Fibroblast of lung (primary cell): ENCODE measurements at regions not wholly inside any gene's neighbourhood (a gene's known extent, or its start where the extent isn't known, plus 50 kb on each side); places are given as distances from the start of the nearest gene placed in this dataset.
A peak's percentile ranks its signal among the peaks of the same experiment; 100 is the strongest.

Source experiments
- DNase-seq, 2 donors: peaks; one replicate each; pipeline versions ENCODE4 v3.0.0 to v3.0.0-alpha.2; 2010; ENCODE audit warnings: low read depth in 2 of 2
- H2AFZ ChIP-seq: 2 replicates; pipeline ENCODE4 v1.5.1; 2012; ENCODE audit warnings: low read length, control low read depth, inconsistent platforms
- H3K27ac ChIP-seq: 2 replicates; pipeline ENCODE4 v1.5.1; 2011; ENCODE audit warnings: low read length, control low read depth; ENCODE audit not compliant: insufficient read depth
- H3K27me3 ChIP-seq: 2 replicates; pipeline ENCODE4 v1.5.1; 2011; ENCODE audit warnings: mild to moderate bottlenecking, low read length; ENCODE audit not compliant: control insufficient read depth, insufficient read depth
- H3K36me3 ChIP-seq: 2 replicates; pipeline ENCODE4 v1.5.1; 2011; ENCODE audit warnings: low read length; ENCODE audit not compliant: control insufficient read depth, insufficient read depth
- H3K4me1 ChIP-seq: 2 replicates; pipeline ENCODE4 v1.5.1; 2011; ENCODE audit warnings: low read length; ENCODE audit not compliant: control insufficient read depth, insufficient read depth; ENCODE audit errors: extremely low read depth
- H3K4me2 ChIP-seq: 2 replicates; pipeline ENCODE4 v1.5.1; 2011; ENCODE audit warnings: low read length, control low read depth; ENCODE audit not compliant: insufficient read depth; ENCODE audit errors: extremely low read depth
- H3K4me3 ChIP-seq, 4 experiments: fragments of 200-600 bp in 1 of 4; sonication (generic) in 1 of 4; replicated peaks in 1 of 4; 2 replicates each; pipeline ENCODE4 v1.5.1; 2011 to 2016; ENCODE audit warnings: low read length in 4 of 4, low read depth in 3 of 4, mild to moderate bottlenecking in 3 of 4, control low read depth in 2 of 4, inconsistent platforms in 1 of 4, mixed read lengths in 1 of 4; ENCODE audit not compliant: insufficient read depth in 1 of 4; ENCODE audit errors: control extremely low read depth in 1 of 4
- H3K79me2 ChIP-seq: 2 replicates; pipeline ENCODE4 v1.5.1; 2012; ENCODE audit warnings: mild to moderate bottlenecking, low read length, inconsistent platforms; ENCODE audit not compliant: control insufficient read depth, insufficient read depth
- H3K9ac ChIP-seq: 2 replicates; pipeline ENCODE4 v1.5.1; 2011; ENCODE audit warnings: mild to moderate bottlenecking, low read length, control low read depth; ENCODE audit not compliant: insufficient read depth
- H3K9me3 ChIP-seq: 2 replicates; pipeline ENCODE4 v1.5.1; 2012; ENCODE audit warnings: low read depth, low read length; ENCODE audit not compliant: control insufficient read depth, insufficient read depth
- H4K20me1 ChIP-seq: 2 replicates; pipeline ENCODE4 v1.5.1; 2011; ENCODE audit warnings: low read length; ENCODE audit not compliant: control insufficient read depth, insufficient read depth; ENCODE audit errors: extremely low read depth
- EZH2 ChIP-seq: IDR thresholded peaks from 2 replicates; pipeline ENCODE4 v1.5.1; 2012; ENCODE audit warnings: low read length, control low read depth, mild to moderate bottlenecking; ENCODE audit errors: missing control alignments
- TF ChIP-seq, protein P1 (sequence below), 2 donors: IDR thresholded peaks in 1 of 2; conservative IDR thresholded peaks in 1 of 2; 1 replicate in 1 of 2; 2 replicates in 1 of 2; pipeline ENCODE4 v1.5.1; 2011 to 2012; ENCODE audit warnings: low read length in 2 of 2, control low read depth in 1 of 2, inconsistent platforms in 1 of 2, low read depth in 1 of 2, mild to moderate bottlenecking in 1 of 2

DNA sequence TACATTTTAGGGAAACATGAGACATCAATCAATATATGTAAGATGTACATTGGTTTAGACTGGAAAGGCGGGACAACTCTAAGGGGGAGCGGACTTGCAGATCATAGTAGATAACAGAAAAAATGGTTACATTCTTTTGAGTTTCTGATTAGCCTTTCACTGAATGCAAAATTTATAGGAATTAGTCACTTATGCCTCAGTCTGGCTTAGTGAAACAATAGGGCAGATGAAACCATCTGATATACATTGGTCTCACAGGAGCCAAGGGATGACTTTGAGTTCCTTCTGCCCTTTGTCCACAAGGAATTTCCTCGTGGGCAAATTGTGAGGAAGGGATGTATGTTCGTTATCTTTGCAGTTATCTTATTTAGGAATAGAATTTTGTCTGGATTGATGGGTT is 128.2 kb downstream of the ARSF start:
- H4K20me1 ChIP-seq: no peaks in the 10 kb centered on the region
- H3K4me2 ChIP-seq: no peak overlapping the region
- no peaks in the 10 kb centered on the region for H3K79me2 ChIP-seq
- TF ChIP-seq, protein P1, sequence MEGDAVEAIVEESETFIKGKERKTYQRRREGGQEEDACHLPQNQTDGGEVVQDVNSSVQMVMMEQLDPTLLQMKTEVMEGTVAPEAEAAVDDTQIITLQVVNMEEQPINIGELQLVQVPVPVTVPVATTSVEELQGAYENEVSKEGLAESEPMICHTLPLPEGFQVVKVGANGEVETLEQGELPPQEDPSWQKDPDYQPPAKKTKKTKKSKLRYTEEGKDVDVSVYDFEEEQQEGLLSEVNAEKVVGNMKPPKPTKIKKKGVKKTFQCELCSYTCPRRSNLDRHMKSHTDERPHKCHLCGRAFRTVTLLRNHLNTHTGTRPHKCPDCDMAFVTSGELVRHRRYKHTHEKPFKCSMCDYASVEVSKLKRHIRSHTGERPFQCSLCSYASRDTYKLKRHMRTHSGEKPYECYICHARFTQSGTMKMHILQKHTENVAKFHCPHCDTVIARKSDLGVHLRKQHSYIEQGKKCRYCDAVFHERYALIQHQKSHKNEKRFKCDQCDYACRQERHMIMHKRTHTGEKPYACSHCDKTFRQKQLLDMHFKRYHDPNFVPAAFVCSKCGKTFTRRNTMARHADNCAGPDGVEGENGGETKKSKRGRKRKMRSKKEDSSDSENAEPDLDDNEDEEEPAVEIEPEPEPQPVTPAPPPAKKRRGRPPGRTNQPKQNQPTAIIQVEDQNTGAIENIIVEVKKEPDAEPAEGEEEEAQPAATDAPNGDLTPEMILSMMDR (conservative IDR thresholded peaks at IDR 0.05 in 1 of 2, IDR thresholded peaks at IDR 0.05 in 1 of 2; ENCODE audit: low read depth in 1 of 2, low read length in 2 of 2): no peak
- no peak for TF ChIP-seq EZH2
- no peak overlapping the region for H2AFZ ChIP-seq
- H3K4me3 ChIP-seq: no peak overlapping the region
- peak in 1 of 2 donors; percentile 36 for DNase-seq
- H3K9me3 ChIP-seq: no peaks in the 10 kb centered on the region
- no peak overlapping the region for H3K27ac ChIP-seq
- H3K9ac ChIP-seq: no peak overlapping the region
- no peaks in the 10 kb centered on the region for H3K36me3 ChIP-seq
- no peaks in the 10 kb centered on the region for H3K27me3 ChIP-seq
- no peaks in the 10 kb centered on the region for H3K4me1 ChIP-seq

DNA sequence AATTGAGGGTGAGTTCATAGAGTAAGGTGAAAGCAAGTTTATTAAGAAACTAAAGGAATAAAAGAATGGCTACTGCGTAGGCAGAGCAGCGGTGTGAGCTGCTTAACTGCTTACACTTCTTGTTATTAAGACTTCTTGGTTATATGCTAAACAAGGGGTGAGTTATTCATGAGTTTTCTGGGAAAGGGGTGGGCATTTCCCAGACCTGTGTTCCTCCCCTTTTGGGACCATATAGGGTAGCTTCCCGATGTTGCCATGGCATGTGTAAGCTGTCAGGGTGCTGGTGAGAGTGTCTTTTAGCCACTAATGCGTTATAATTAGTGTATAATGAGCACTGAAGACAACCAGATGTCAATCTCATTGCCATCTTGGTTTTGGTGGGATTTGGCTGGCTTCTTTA is 126.5 kb downstream of the ARSF start:
- H3K4me2 ChIP-seq: no peak overlapping the region
- H3K4me3 ChIP-seq: no peak overlapping the region
- no peaks in the 10 kb centered on the region for H3K4me1 ChIP-seq
- no peaks in the 10 kb centered on the region for H3K36me3 ChIP-seq
- no peak overlapping the region for H3K27ac ChIP-seq
- H3K9ac ChIP-seq: no peak overlapping the region
- no peaks in the 10 kb centered on the region for H3K79me2 ChIP-seq
- no peaks in the 10 kb centered on the region for H3K27me3 ChIP-seq
- TF ChIP-seq EZH2: no peak
- TF ChIP-seq, protein P1 (conservative IDR thresholded peaks at IDR 0.05 in 1 of 2, IDR thresholded peaks at IDR 0.05 in 1 of 2; ENCODE audit: low read depth in 1 of 2, low read length in 2 of 2): no peak
- DNase-seq: peak in 1 of 2 donors; percentile 41
- H3K9me3 ChIP-seq: no peaks in the 10 kb centered on the region
- H2AFZ ChIP-seq: no peak overlapping the region
- H4K20me1 ChIP-seq: no peaks in the 10 kb centered on the region

DNA sequence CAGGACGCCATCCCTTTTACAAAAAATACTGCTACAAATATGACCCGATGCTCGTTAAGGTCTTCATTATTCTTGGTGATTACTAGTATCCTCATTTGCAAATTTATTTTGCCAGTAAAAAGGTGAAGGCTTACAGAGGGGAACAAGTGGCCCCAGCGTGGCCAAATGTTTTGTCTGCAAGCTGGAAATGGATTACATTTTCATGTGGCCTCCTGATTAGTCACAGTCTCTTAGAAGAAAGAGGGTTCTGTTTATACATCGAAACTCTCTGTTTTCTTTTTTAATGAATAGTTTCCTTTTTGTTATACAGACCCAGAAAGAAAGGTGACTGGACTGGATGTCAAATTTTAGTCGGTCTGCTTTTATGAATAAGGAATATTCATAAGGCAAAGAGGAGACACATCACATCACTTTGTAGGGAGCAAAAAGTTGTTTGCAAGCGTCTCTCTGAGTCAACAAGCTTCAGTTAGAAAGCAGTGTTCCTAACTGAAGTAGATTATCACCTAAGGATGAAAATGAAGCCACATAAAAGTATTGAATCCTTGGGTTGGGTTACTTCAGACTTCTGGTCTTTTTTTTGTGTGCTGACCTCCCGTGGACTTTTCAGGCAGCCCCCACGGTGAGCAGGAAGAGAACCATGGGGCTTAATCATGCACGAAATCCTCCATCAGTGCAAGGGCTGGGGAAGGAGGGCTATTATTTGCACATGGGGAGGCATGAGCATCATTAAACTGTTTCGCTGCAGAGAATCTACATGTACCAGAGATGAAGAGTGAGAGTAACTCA is 125.6 kb downstream of the ARSF start:
- TF ChIP-seq, protein P1 (conservative IDR thresholded peaks at IDR 0.05 in 1 of 2, IDR thresholded peaks at IDR 0.05 in 1 of 2; ENCODE audit: low read depth in 1 of 2, low read length in 2 of 2): no peak
- TF ChIP-seq EZH2: no peak
- no peak overlapping the region for H3K4me2 ChIP-seq

More for the DNA sequence above, 125.6 kb downstream of the ARSF start:
- Histone ChIP-seq H3K9me3 (no peaks in the 10 kb centered on the region), H3K27ac (no peak overlapping the region), H3K79me2 (no peaks in the 10 kb centered on the region), H3K9ac (no peak overlapping the region), H2AFZ (no peak overlapping the region), H4K20me1 (no peaks in the 10 kb centered on the region), H3K4me3 (no peak overlapping the region), H3K4me1 (no peaks in the 10 kb centered on the region), H3K27me3 (no peaks in the 10 kb centered on the region), H3K36me3 (no peaks in the 10 kb centered on the region)
- peak in 1 of 2 donors; percentile 54 for DNase-seq
